ENCODE measurements at regions not wholly inside any gene's neighbourhood (a gene's known extent, or its start where the extent isn't known, plus 50 kb on each side); places are given as distances from the start of the nearest gene placed in this dataset.

DNA sequence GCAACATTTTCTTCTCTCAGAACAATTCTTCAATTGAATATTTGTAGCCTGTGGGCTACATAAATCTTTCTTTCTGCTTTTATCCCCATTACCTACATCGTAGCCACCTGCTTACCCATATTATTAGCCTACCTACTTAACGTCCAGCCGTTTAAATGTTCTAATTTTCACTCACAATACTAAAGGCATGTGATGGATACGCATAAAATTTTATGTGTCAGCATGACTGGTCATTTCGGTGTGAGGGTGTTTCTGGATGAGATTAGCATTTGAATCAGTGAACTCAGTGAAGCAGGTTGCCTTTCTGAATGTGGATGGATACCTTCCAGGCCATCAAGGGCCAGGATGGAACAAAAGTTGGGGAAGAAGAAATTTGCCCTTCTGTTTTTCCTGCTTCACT is 1722.5 kb upstream of the ACO1 start:
- TF ChIP-seq POLR2A (IDR thresholded peaks at IDR 0.05; ENCODE audit: low read depth, low read length) (no peak), EZH2 (IDR thresholded peaks at IDR 0.05; ENCODE audit: borderline replicate concordance, low read depth, low read length, severe bottlenecking) (no peak), CTCF (IDR thresholded peaks at IDR 0.05; ENCODE audit: extremely low read depth in 1 of 2, insufficient read depth in 1 of 2, low read depth in 1 of 2, low read length in 2 of 2) (no peak), GATA2 (IDR thresholded peaks at IDR 0.05; ENCODE audit: insufficient read depth, insufficient read length, low read depth, low read length) (no peak), MYC (IDR thresholded peaks at IDR 0.05; ENCODE audit: low read depth, low read length) (no peak), JUN (IDR thresholded peaks at IDR 0.05; ENCODE audit: borderline replicate concordance, insufficient read depth, insufficient read length, low read depth) (no peak), POLR2AphosphoS5 (IDR thresholded peaks at IDR 0.05; ENCODE audit: insufficient read depth, low read depth, low read length) (no peak), FOS (IDR thresholded peaks at IDR 0.05; ENCODE audit: borderline replicate concordance, insufficient read depth, low read length) (no peak)
- TF ChIP-seq, protein P1, sequence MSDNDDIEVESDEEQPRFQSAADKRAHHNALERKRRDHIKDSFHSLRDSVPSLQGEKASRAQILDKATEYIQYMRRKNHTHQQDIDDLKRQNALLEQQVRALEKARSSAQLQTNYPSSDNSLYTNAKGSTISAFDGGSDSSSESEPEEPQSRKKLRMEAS (IDR thresholded peaks at IDR 0.05; ENCODE audit: insufficient read depth, insufficient read length), result no peak
